ENCODE measurements at regions not wholly inside any gene's neighbourhood (a gene's known extent, or its start where the extent isn't known, plus 50 kb on each side); places are given as distances from the start of the nearest gene placed in this dataset.
"Not testable (repeated sequence)": the region's sequence is repeated elsewhere in the genome, so short reads cannot be mapped to it uniquely, and the experiment has no call there.

DNA sequence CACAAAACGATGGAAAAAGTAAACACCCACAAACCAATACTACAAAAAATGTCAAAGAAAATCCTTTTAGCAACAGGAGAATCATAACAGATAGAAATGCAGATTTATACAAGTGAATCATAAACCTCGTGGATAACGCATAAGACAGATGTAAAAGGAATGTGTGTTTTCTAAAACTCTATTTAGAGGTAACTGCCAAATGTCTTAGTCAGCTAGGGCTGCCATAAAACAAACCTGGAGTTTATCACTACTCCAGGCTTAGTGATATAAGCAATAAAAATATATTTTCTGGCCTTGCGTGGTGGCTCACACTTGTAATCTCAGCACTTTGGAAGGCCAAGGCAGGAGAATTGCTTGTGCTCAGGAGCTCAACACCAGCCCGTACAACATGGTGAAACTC is 1633.5 kb downstream of the NLGN4Y start:
- Histone ChIP-seq H3K4me1 (no peaks in the 10 kb centered on the region), H3K4me2 (no peak overlapping the region), H3K27ac (no peak overlapping the region), H3K9me3 (no peaks in the 10 kb centered on the region), H3K4me3 (no peak overlapping the region)
- no peak for TF ChIP-seq POLR2A (IDR thresholded peaks at IDR 0.05; ENCODE audit: low read length)
- TF ChIP-seq ZNF302 (CRISPR knock-in tag; IDR thresholded peaks at IDR 0.05) = no peak
- no peak for TF ChIP-seq SREBF2 (IDR thresholded peaks at IDR 0.05)
- no peak for TF ChIP-seq ZFP36 (IDR thresholded peaks at IDR 0.05; ENCODE audit: borderline replicate concordance, partially characterized antibody)
- TF ChIP-seq GATA3 (IDR thresholded peaks at IDR 0.05; ENCODE audit: borderline replicate concordance) = no peak
- TF ChIP-seq RFX5 (IDR thresholded peaks at IDR 0.05) = no peak
- no peak for TF ChIP-seq MAFK (IDR thresholded peaks at IDR 0.05; ENCODE audit: partially characterized antibody)
- TF ChIP-seq MAZ (IDR thresholded peaks at IDR 0.05; ENCODE audit: borderline replicate concordance, low read depth, low read length) = no peak
- TF ChIP-seq HOXB5 (CRISPR knock-in tag; IDR thresholded peaks at IDR 0.05) = no peak
- TF ChIP-seq HOXA7 (CRISPR knock-in tag; IDR thresholded peaks at IDR 0.05) = no peak
- TF ChIP-seq CHD4 (IDR thresholded peaks at IDR 0.05; ENCODE audit: borderline replicate concordance) = no peak
- no peak for TF ChIP-seq TP53 (CRISPR knock-in tag; IDR thresholded peaks at IDR 0.05)
- TF ChIP-seq CEBPB (IDR thresholded peaks at IDR 0.05) = no peak
- FAIRE-seq (no peak), ATAC-seq (no peak), DNase-seq (ENCODE audit: low read depth in 1 of 2, low spot score in 1 of 2) (no peak)
- WGBS (ENCODE audit: missing lambda C conversion rate) = 56% methylated on average over 4 of the region's 5 CpGs
- ChIA-PET POLR2A (no interaction called here), CTCF (no interaction called here)

DNA sequence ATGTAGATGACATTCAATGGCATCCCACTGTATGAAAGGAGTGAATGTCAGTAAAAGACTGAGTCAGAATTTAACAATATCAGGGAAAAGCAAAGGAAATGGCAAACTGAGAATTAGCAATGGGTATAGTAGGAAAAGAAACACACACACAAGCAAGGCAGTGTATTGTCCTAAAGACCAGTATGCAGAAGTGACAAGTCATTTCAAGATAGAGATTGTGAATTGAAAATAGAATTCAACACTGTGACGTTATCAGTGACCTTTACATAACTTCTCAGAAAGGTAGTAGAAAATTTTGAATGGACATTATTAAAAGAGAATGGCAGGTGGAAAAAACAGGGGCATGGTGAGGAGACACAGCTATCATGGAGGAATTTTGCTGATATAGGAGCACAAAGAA is 1651.4 kb downstream of the NLGN4Y start:
- POLR2A ChIA-PET; H3K4me2 ChIP-seq; ATAC-seq; H3K4me3 ChIP-seq; DNase-seq (ENCODE audit: low read depth in 1 of 2, low spot score in 1 of 2); H3K9me3 ChIP-seq; CTCF ChIA-PET; H3K27ac ChIP-seq; H3K4me1 ChIP-seq; FAIRE-seq: not testable (repeated sequence)
- WGBS (ENCODE audit: missing lambda C conversion rate) = no CpG with 5 or more reads among the region's 1 CpG

DNA sequence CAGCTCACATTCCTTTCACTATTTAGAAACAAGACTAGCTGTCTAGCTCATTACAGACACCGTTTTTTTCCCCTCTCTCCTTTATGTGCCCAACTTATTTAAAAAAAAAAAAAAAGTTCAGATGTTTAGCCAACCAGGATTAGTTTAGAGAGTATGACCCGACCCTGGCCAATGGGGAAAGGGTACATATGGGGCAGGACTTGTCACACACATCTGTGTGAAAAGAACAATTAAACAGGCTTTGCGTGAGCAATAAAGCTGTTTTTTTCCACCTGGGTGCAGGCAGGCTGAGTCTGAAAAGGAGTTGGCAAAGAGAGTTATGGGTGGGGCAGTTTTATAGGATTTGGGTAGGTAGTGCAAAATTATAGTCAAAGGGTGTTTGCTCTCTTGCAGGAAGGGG is 1674.5 kb downstream of the CDY2B start:
- DNase-seq (ENCODE audit: low read depth in 1 of 2, low spot score in 1 of 2); CTCF ChIA-PET; H3K4me1 ChIP-seq; FAIRE-seq; H3K27ac ChIP-seq; POLR2A ChIA-PET; H3K9me3 ChIP-seq; H3K4me3 ChIP-seq; ATAC-seq; H3K4me2 ChIP-seq: not testable (repeated sequence)
- WGBS (ENCODE audit: missing lambda C conversion rate) = no CpG with 5 or more reads among the region's 3 CpGs

DNA sequence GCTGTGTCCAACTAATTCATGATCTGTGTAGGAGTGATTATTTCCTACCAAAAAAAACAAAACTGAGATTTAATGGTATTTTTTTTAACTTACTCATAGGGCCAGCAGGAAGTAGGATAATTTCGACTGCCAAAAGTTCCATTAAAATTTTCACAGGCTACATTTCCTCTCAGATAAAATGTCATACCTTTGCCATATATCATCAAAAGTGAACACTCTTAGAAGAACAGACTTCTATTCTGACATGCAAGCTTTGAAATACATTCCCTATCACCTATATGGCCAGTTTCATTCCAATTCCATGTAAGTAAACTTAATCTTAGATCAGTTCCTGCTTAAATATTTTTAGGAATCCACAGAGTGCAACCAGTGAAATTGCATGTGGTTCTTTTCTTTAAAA is 1636.7 kb downstream of the CDY2B start:
- POLR2A ChIA-PET; H3K4me2 ChIP-seq; ATAC-seq; H3K9me3 ChIP-seq; H3K4me1 ChIP-seq; CTCF ChIA-PET; H3K4me3 ChIP-seq; DNase-seq (ENCODE audit: low read depth in 1 of 2, low spot score in 1 of 2); H3K27ac ChIP-seq: not testable (repeated sequence)
- no CpG with 5 or more reads among the region's 1 CpG for WGBS (ENCODE audit: missing lambda C conversion rate)
- peak; percentile 46 for FAIRE-seq

DNA sequence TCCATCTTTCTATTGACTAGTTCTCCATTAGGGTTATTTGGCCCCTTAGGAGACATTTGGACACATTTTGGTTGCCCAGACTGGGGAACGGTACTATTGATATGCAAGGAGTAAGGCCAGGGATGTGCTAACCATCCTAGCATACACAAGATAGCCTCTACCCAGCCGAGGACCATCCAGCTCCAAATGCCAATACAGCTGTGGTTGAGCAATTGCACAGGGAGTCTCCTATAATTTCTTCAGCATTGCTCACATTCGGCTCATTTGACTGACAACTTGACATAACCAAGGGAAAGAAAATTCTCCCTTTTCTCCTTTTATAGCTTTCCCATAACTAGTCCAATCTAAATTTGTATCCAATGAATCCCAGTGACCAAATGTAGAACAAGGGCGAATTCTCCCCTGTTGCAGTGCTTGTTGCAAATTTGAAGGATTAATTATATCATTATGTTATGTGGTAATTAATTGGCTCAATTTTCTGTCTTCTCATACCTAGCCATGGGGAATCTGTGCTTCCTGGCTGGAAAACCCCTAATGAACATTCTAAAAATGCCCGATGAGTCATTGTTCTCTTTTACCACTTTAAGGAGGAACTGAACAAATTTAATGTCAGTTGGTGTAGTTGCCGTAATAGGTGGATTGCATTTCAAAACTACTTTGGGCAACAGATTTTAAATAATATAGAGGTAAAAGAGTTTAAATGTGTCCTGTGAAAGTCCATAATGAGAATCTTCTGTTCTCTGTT is 1625.3 kb downstream of the CDY2B start:
- ATAC-seq; H3K27ac ChIP-seq; H3K4me2 ChIP-seq; H3K9me3 ChIP-seq; FAIRE-seq; CTCF ChIA-PET; DNase-seq (ENCODE audit: low read depth in 1 of 2, low spot score in 1 of 2); H3K4me3 ChIP-seq; POLR2A ChIA-PET; H3K4me1 ChIP-seq: not testable (repeated sequence)
- no CpG with 5 or more reads among the region's 6 CpGs for WGBS (ENCODE audit: missing lambda C conversion rate)

DNA sequence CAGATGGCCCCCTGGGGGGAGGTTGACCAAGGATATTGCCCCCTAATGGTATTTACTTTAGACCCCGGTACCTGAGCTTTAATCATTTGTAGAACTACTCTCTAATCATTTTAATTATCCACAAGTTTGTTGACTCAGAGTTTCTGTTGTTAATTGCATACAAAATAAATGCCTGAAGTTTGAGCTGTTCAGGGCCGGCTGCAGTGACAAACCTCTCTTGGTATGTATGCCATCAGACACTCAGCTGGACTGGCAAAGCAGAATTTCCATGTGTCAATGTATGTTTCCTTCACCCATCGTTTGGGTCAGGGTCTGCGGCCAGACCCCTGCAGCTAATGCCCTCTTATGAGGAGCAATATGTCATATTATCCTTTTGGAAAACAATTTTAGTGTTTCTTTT is 1624.2 kb downstream of the CDY2B start:
- no CpG with 5 or more reads among the region's 4 CpGs for WGBS (ENCODE audit: missing lambda C conversion rate)
- FAIRE-seq; H3K9me3 ChIP-seq; CTCF ChIA-PET; ATAC-seq; H3K4me2 ChIP-seq; POLR2A ChIA-PET; H3K4me1 ChIP-seq; DNase-seq (ENCODE audit: low read depth in 1 of 2, low spot score in 1 of 2); H3K4me3 ChIP-seq; H3K27ac ChIP-seq: not testable (repeated sequence)

Small RNA genes lying in the stretch of these regions (small RNA-seq; reads per million reads assigned to genes)
- 0 reads per million in 6 experiments for gene RF00401
- 0 reads per million in 6 experiments for gene RNU6-109P
